ENCODE measurements at regions not wholly inside any gene's neighbourhood (a gene's known extent, or its start where the extent isn't known, plus 50 kb on each side); places are given as distances from the start of the nearest gene placed in this dataset.

GRCh38 chr2:133972297-133972696 lies 281.6 kb upstream of the MGAT5 start:
- no peak for TF ChIP-seq CTCF (IDR thresholded peaks at IDR 0.05; ENCODE audit: low read depth, low read length, poor library complexity, severe bottlenecking)
- no peak for TF ChIP-seq EZH2phosphoT487 (IDR thresholded peaks at IDR 0.05; ENCODE audit: borderline replicate concordance, low read length)
- no peak overlapping the region for H3K27ac ChIP-seq (ENCODE audit: low read depth, low read length)
- peaks cover 8% of the 10 kb centered on the region; the same call in 1 of the 2 replicates for H3K4me1 ChIP-seq (ENCODE audit: control insufficient read depth, low read length)
- H3K79me2 ChIP-seq (ENCODE audit: control insufficient read depth, low read length), result no peaks in the 10 kb centered on the region
- no peaks in the 10 kb centered on the region for H3K36me3 ChIP-seq (ENCODE audit: control insufficient read depth, low read length)
- no peaks in the 10 kb centered on the region for H3K27me3 ChIP-seq (ENCODE audit: control insufficient read depth, low read length)
- H3K9me2 ChIP-seq (replicated peaks; ENCODE audit: control insufficient read depth, low read length), result no peaks in the 10 kb centered on the region
- H3K4me3 ChIP-seq (ENCODE audit: low read length), result no peak overlapping the region
- no peak overlapping the region for H3K4me2 ChIP-seq (ENCODE audit: low read length)
- H4K20me1 ChIP-seq (ENCODE audit: control insufficient read depth, insufficient read depth, low read depth, low read length), result no peaks in the 10 kb centered on the region
- H3F3A ChIP-seq (ENCODE audit: control insufficient read depth, insufficient read depth), result no peaks in the 10 kb centered on the region
- H3K9me3 ChIP-seq (ENCODE audit: control insufficient read depth, insufficient read depth, low read length), result no peaks in the 10 kb centered on the region

DNA sequence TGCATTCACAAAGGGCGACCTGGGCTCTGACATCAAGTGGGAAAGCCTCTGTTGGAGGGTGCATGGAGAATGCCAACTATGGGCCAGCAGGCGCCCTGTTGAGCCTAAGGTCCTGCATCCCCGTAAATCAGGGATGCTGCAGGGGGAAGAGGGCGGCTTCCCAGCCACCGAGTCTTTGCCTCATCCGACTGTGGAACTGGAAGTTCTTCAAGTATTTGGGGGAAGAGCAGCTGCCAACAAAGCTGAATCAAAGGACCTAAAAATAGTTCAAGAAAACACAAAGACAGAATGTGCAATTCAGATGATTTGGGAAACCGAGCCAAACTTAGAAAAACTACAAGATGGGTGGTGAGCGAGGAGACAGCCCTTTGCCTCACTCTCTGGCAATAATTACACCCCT lies 281.1 kb upstream of the MGAT5 start:
- no peaks in the 10 kb centered on the region for H3K27me3 ChIP-seq (ENCODE audit: control insufficient read depth, low read length)

DNA sequence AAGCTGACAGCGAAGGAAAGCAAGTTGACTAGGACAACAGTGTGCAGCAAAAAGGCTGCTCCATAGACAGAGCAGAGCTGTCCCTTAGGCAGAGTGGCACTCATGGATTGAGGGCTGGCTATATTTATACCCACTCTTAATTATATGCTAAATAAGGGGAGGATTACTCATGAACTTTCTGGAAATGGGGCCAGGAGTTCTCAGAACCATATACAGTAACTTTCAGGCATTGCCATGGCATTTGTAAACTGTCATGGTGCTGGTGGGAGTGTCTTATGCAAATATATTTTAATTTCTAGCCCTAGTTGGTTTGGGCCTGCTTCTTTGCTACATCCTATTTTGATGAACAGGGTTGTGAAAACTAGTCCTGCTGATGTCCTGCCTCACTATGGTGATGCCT lies 279.5 kb upstream of the MGAT5 start:
- H3K4me3 ChIP-seq (ENCODE audit: low read length), result no peak overlapping the region
- no peaks in the 10 kb centered on the region for H3K4me1 ChIP-seq (ENCODE audit: control insufficient read depth, low read length)
- H3K27me3 ChIP-seq (ENCODE audit: control insufficient read depth, low read length), result no peaks in the 10 kb centered on the region
- no peaks in the 10 kb centered on the region for H3K36me3 ChIP-seq (ENCODE audit: control insufficient read depth, low read length)
- no peaks in the 10 kb centered on the region for H3K9me3 ChIP-seq (ENCODE audit: control insufficient read depth, insufficient read depth, low read length)
- TF ChIP-seq CTCF (IDR thresholded peaks at IDR 0.05; ENCODE audit: low read depth, low read length, poor library complexity, severe bottlenecking), result no peak
- TF ChIP-seq EZH2phosphoT487 (IDR thresholded peaks at IDR 0.05; ENCODE audit: borderline replicate concordance, low read length), result no peak
- H3F3A ChIP-seq (ENCODE audit: control insufficient read depth, insufficient read depth), result no peaks in the 10 kb centered on the region
- no peak overlapping the region for H3K27ac ChIP-seq (ENCODE audit: low read depth, low read length)
- H3K9me2 ChIP-seq (replicated peaks; ENCODE audit: control insufficient read depth, low read length), result no peaks in the 10 kb centered on the region
- H4K20me1 ChIP-seq (ENCODE audit: control insufficient read depth, insufficient read depth, low read depth, low read length), result no peaks in the 10 kb centered on the region
- no peak overlapping the region for H3K4me2 ChIP-seq (ENCODE audit: low read length)
- H3K79me2 ChIP-seq (ENCODE audit: control insufficient read depth, low read length), result no peaks in the 10 kb centered on the region

More for the DNA sequence above, 281.1 kb upstream of the MGAT5 start:
- H3K4me3 ChIP-seq (ENCODE audit: low read length), result no peak overlapping the region
- H3K36me3 ChIP-seq (ENCODE audit: control insufficient read depth, low read length), result no peaks in the 10 kb centered on the region
- H3K27ac ChIP-seq (ENCODE audit: low read depth, low read length), result no peak overlapping the region
- no peaks in the 10 kb centered on the region for H3K79me2 ChIP-seq (ENCODE audit: control insufficient read depth, low read length)
- TF ChIP-seq EZH2phosphoT487 (IDR thresholded peaks at IDR 0.05; ENCODE audit: borderline replicate concordance, low read length) (no peak), CTCF (IDR thresholded peaks at IDR 0.05; ENCODE audit: low read depth, low read length, poor library complexity, severe bottlenecking) (no peak)
- no peak overlapping the region for H3K4me2 ChIP-seq (ENCODE audit: low read length)
- H3F3A ChIP-seq (ENCODE audit: control insufficient read depth, insufficient read depth), result no peaks in the 10 kb centered on the region
- no peaks in the 10 kb centered on the region for H3K9me2 ChIP-seq (replicated peaks; ENCODE audit: control insufficient read depth, low read length)
- H3K4me1 ChIP-seq (ENCODE audit: control insufficient read depth, low read length), result peaks cover 8% of the 10 kb centered on the region; the same call in 1 of the 2 replicates
- H3K9me3 ChIP-seq (ENCODE audit: control insufficient read depth, insufficient read depth, low read length), result no peaks in the 10 kb centered on the region
- no peaks in the 10 kb centered on the region for H4K20me1 ChIP-seq (ENCODE audit: control insufficient read depth, insufficient read depth, low read depth, low read length)

DNA sequence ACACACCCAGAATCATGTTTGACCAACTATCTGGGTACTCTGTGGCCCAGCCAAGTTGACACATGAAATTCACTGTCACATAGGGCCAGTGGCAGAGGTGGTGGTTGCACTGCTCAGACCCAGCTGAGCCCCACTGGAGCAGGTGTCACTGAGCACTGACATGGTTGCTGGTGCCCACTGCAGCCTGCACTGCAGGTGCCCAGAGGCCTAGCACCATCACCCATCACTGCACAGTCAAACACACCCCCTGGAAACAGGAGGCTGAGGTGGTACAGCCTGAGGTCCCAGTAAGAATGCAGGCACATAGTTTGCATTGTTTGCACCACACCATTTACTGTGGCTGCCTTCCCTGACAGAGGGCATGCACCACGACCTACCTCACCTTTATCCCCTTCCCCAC lies 278.7 kb upstream of the MGAT5 start:
- Histone ChIP-seq H3K27ac (ENCODE audit: low read depth, low read length) (no peak overlapping the region), H3K4me3 (ENCODE audit: low read length) (no peak overlapping the region), H3F3A (ENCODE audit: control insufficient read depth, insufficient read depth) (no peaks in the 10 kb centered on the region), H3K9me2 (replicated peaks; ENCODE audit: control insufficient read depth, low read length) (no peaks in the 10 kb centered on the region), H3K9me3 (ENCODE audit: control insufficient read depth, insufficient read depth, low read length) (no peaks in the 10 kb centered on the region), H4K20me1 (ENCODE audit: control insufficient read depth, insufficient read depth, low read depth, low read length) (no peaks in the 10 kb centered on the region), H3K36me3 (ENCODE audit: control insufficient read depth, low read length) (no peaks in the 10 kb centered on the region), H3K79me2 (ENCODE audit: control insufficient read depth, low read length) (no peaks in the 10 kb centered on the region), H3K4me2 (ENCODE audit: low read length) (no peak overlapping the region), H3K4me1 (ENCODE audit: control insufficient read depth, low read length) (no peaks in the 10 kb centered on the region), H3K27me3 (ENCODE audit: control insufficient read depth, low read length) (no peaks in the 10 kb centered on the region)
- TF ChIP-seq EZH2phosphoT487 (IDR thresholded peaks at IDR 0.05; ENCODE audit: borderline replicate concordance, low read length) (no peak), CTCF (IDR thresholded peaks at IDR 0.05; ENCODE audit: low read depth, low read length, poor library complexity, severe bottlenecking) (no peak)

Measured in DOHH2 (cell line).